ENCODE measurements at regions not wholly inside any gene's neighbourhood (a gene's known extent, or its start where the extent isn't known, plus 50 kb on each side); places are given as distances from the start of the nearest gene placed in this dataset.

DNA sequence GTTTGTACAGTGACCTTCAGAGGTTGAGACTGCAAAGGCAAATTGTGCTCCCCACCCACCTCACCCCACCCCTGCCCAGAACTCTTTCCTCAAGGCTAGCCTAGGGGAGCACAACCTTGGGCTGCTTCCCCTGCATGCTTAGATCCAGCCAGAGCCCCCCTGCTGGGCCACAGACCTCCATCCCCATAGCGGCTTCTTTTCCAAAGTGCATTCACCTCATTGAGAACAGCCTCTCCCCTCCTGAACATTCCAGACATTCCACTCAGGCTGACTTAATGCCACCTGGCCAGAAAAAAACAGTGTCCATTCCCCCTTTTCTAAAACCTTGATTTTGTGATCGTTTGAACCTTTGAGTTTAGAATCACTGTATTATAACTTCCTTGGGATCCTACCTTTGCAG, 124.4 kb upstream of the TOPAZ1 start:
- no peak overlapping the region for H3K27ac Mint-ChIP-seq (ENCODE audit: unreplicated experiment)
- H3K4me3 Mint-ChIP-seq (ENCODE audit: unreplicated experiment), result no peak overlapping the region
- no peak for DNase-seq (ENCODE audit: low spot score)
- H3K9me3 Mint-ChIP-seq (ENCODE audit: low read depth), result no peaks in the 10 kb centered on the region
- peaks cover 2% of the 10 kb centered on the region for H3K36me3 Mint-ChIP-seq (ENCODE audit: low read depth)
- H3K27me3 Mint-ChIP-seq (ENCODE audit: low read depth), result no peaks in the 10 kb centered on the region
- peaks cover 13% of the 10 kb centered on the region for H3K4me1 Mint-ChIP-seq (ENCODE audit: low read depth)
- TF ChIP-seq, protein P1, sequence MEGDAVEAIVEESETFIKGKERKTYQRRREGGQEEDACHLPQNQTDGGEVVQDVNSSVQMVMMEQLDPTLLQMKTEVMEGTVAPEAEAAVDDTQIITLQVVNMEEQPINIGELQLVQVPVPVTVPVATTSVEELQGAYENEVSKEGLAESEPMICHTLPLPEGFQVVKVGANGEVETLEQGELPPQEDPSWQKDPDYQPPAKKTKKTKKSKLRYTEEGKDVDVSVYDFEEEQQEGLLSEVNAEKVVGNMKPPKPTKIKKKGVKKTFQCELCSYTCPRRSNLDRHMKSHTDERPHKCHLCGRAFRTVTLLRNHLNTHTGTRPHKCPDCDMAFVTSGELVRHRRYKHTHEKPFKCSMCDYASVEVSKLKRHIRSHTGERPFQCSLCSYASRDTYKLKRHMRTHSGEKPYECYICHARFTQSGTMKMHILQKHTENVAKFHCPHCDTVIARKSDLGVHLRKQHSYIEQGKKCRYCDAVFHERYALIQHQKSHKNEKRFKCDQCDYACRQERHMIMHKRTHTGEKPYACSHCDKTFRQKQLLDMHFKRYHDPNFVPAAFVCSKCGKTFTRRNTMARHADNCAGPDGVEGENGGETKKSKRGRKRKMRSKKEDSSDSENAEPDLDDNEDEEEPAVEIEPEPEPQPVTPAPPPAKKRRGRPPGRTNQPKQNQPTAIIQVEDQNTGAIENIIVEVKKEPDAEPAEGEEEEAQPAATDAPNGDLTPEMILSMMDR (IDR thresholded peaks at IDR 0.05), result no peak

DNA sequence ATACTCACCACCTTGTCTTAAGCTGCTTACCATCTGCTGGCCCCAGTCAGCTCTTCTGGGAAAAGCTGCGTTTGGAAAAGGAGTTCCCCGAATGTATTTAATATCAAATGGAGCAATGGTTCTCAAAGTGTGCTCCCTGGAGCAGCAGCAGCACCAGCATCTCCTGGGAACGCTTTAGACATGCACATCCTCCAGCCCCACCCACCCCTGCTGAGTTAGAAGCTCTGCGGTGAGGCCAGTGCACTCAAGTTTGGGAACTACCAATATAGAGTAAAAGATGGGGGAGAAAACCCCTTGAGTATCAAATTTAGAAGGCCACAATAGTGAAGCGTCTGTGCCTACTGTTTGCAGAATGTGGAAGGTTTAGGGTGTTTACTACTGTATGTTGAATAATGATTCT, 124.0 kb upstream of the TOPAZ1 start:
- no peak for DNase-seq (ENCODE audit: low spot score)
- Mint-ChIP-seq H3K27ac (ENCODE audit: unreplicated experiment) (no peak overlapping the region), H3K36me3 (ENCODE audit: low read depth) (peaks cover 2% of the 10 kb centered on the region), H3K9me3 (ENCODE audit: low read depth) (no peaks in the 10 kb centered on the region), H3K4me1 (ENCODE audit: low read depth) (peaks cover 13% of the 10 kb centered on the region), H3K4me3 (ENCODE audit: unreplicated experiment) (no peak overlapping the region), H3K27me3 (ENCODE audit: low read depth) (no peaks in the 10 kb centered on the region)
- TF ChIP-seq, protein P1 (IDR thresholded peaks at IDR 0.05), result no peak

DNA sequence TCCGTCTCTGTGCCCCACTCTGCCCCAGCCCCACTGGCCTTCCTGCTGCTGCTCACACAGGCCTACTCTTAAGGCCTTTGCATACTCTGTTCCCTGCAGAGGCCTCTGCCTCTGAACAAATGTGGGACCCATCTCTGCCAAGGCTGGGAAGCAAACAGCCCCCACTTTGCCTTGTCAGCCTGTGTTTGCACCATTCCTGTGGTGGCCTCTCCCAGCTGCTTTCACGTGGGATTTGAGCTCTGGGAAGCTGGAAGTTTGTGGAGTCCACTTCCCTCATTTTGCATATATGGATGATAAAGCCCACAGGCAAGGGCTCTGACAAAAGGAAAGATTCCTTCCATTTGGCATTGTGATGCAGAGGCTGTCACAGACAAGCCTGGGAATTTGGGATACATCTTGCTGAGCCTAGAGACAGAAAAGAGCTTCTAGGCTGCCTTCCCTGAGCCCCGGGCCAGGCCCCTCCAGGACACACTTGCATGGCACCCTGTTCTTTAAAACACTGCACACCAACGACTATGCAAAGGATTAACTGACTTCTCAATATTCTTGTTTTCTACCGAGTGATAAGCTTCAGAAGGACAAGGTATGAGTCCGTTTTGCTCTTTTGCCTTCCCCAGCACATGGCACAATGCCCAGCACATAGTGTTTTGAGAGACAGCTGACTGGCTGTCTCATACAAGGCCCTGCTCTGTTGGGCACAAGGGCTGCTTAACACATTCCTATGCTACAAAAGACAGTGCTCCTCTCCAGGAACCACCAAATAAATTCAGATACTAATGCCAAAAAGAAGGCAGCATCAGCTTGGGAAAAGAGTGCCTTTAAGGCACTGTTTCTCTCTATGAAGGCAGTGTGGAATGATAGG, 120.7 kb upstream of the TOPAZ1 start:
- H3K4me3 Mint-ChIP-seq (ENCODE audit: unreplicated experiment), result no peak overlapping the region
- H3K27me3 Mint-ChIP-seq (ENCODE audit: low read depth), result no peaks in the 10 kb centered on the region
- H3K27ac Mint-ChIP-seq (ENCODE audit: unreplicated experiment), result no peak overlapping the region
- no peak for DNase-seq (ENCODE audit: low spot score)
- peaks cover 6% of the 10 kb centered on the region for H3K9me3 Mint-ChIP-seq (ENCODE audit: low read depth)
- TF ChIP-seq, protein P1 (IDR thresholded peaks at IDR 0.05), result no peak
- peaks cover under 1% of the 10 kb centered on the region for H3K36me3 Mint-ChIP-seq (ENCODE audit: low read depth)
- H3K4me1 Mint-ChIP-seq (ENCODE audit: low read depth), result peaks cover 17% of the 10 kb centered on the region

DNA sequence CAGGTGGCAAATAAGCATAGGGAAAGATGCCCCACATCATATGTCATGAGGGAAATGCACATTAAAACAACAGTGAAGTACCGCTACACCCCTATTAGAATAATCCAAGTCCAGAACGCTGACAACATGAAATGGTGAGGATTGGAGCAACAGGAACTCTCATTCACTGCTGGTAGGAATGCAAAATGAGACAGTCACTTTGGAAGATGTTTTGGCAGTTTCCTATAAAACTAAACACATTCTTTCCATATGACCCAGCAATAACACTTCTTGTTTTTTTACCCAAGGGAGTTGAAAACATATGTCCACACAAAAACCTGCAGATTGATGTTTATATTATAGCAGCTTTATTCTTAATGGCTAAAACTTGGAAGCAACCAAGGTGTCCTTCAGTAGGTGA, 116.4 kb upstream of the TOPAZ1 start:
- H3K4me3 Mint-ChIP-seq (ENCODE audit: unreplicated experiment), result no peak overlapping the region
- no peak for DNase-seq (ENCODE audit: low spot score)
- H3K4me1 Mint-ChIP-seq (ENCODE audit: low read depth), result peaks cover 17% of the 10 kb centered on the region
- H3K27me3 Mint-ChIP-seq (ENCODE audit: low read depth), result peaks cover 4% of the 10 kb centered on the region
- TF ChIP-seq, protein P1 (IDR thresholded peaks at IDR 0.05), result peak; percentile 18
- no peak overlapping the region for H3K27ac Mint-ChIP-seq (ENCODE audit: unreplicated experiment)
- H3K9me3 Mint-ChIP-seq (ENCODE audit: low read depth), result peaks cover 6% of the 10 kb centered on the region
- no peaks in the 10 kb centered on the region for H3K36me3 Mint-ChIP-seq (ENCODE audit: low read depth)

DNA sequence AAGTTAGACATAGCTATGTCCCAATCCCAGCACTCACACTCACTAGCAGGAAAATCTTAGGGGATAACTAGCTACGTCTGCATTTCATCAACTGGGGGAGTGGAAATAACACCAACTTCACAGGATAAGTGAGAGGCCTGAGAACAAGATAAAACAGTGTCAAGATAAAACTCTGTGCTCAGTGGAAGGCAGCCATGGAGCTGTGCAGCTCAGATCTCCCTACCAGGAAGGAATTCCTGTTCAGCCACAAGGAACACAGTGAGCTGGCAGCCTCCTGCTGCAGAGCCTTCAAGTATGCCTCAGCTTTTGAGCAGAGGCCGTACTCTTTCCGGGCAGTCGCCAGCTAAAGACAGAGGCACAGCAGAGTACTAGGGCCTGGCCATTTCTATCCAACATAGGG, 115.8 kb upstream of the TOPAZ1 start:
- H3K9me3 Mint-ChIP-seq (ENCODE audit: low read depth), result peaks cover 6% of the 10 kb centered on the region
- peak overlapping the region; percentile 70 for H3K27ac Mint-ChIP-seq (ENCODE audit: unreplicated experiment)
- H3K4me3 Mint-ChIP-seq (ENCODE audit: unreplicated experiment), result no peak overlapping the region
- peaks cover 15% of the 10 kb centered on the region for H3K4me1 Mint-ChIP-seq (ENCODE audit: low read depth)
- TF ChIP-seq, protein P1 (IDR thresholded peaks at IDR 0.05), result no peak
- peaks cover 4% of the 10 kb centered on the region for H3K27me3 Mint-ChIP-seq (ENCODE audit: low read depth)
- no peaks in the 10 kb centered on the region for H3K36me3 Mint-ChIP-seq (ENCODE audit: low read depth)
- DNase-seq (ENCODE audit: low spot score), result no peak

Measured in chondrocyte (in vitro differentiated cells).